ENCODE measurements at regions not wholly inside any gene's neighbourhood (a gene's known extent, or its start where the extent isn't known, plus 50 kb on each side); places are given as distances from the start of the nearest gene placed in this dataset.

GRCh38 chr4:166426300-166426863 is 553.3 kb downstream of the TLL1 start:
- Histone ChIP-seq H3K9me2 (replicated peaks; ENCODE audit: insufficient read depth, low read length) (no peaks in the 10 kb centered on the region), H3K36me3 (ENCODE audit: low read length) (no peaks in the 10 kb centered on the region), H3K27me3 (ENCODE audit: low read length) (no peaks in the 10 kb centered on the region), H3K4me2 (ENCODE audit: low read depth, low read length, poor library complexity, severe bottlenecking) (no peak overlapping the region), H3K79me2 (ENCODE audit: insufficient read depth, low read length) (no peaks in the 10 kb centered on the region), H3K4me3 (ENCODE audit: insufficient read depth, low read length, poor library complexity, severe bottlenecking) (no peak overlapping the region), H2AFZ (ENCODE audit: low read depth, low read length, severe bottlenecking) (no peak overlapping the region), H3K9me3 (ENCODE audit: insufficient read depth, low read length) (0 out of 2 replicates have a peak, but pooled peaks cover 4% of the 10 kb centered on the region), H3K9ac (ENCODE audit: low read length) (no peak overlapping the region), H3K27ac (ENCODE audit: low read depth, low read length) (no peak overlapping the region), H3F3A (ENCODE audit: insufficient read depth) (no peaks in the 10 kb centered on the region), H4K20me1 (ENCODE audit: low read depth, low read length) (no peaks in the 10 kb centered on the region)
- TF ChIP-seq EZH2phosphoT487 (conservative IDR thresholded peaks at IDR 0.05; ENCODE audit: low read length) (no peak), CTCF (IDR thresholded peaks at IDR 0.05; ENCODE audit: insufficient read depth, low read length, poor library complexity, severe bottlenecking) (no peak)

DNA sequence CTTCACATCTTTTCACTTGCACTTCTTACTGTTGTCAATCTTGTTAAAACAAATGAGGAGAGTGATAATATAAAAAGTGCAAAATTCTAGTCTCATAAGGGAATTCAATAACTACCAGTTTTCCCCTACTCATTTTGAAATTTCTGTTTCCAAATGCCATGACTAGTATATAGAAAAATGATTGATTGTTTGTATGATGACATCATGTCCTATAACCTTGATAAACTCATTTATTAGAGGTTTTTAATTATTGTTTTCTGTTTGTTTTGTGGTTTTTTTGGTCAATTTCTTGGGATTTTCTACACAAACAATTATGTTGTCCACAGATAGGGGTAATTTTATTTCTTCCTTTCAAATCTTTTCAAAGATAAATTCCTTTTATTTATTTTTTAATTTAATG is 559.1 kb downstream of the TLL1 start:
- no peaks in the 10 kb centered on the region for H3K9me3 ChIP-seq (ENCODE audit: insufficient read depth, low read length)
- no peaks in the 10 kb centered on the region for H3K9me2 ChIP-seq (replicated peaks; ENCODE audit: insufficient read depth, low read length)
- H2AFZ ChIP-seq (ENCODE audit: low read depth, low read length, severe bottlenecking), result no peak overlapping the region
- no peak for TF ChIP-seq EZH2phosphoT487 (conservative IDR thresholded peaks at IDR 0.05; ENCODE audit: low read length)
- no peak for TF ChIP-seq CTCF (IDR thresholded peaks at IDR 0.05; ENCODE audit: insufficient read depth, low read length, poor library complexity, severe bottlenecking)
- H3K79me2 ChIP-seq (ENCODE audit: insufficient read depth, low read length), result no peaks in the 10 kb centered on the region
- no peak overlapping the region for H3K4me2 ChIP-seq (ENCODE audit: low read depth, low read length, poor library complexity, severe bottlenecking)
- no peak overlapping the region for H3K27ac ChIP-seq (ENCODE audit: low read depth, low read length)
- H3K4me3 ChIP-seq (ENCODE audit: insufficient read depth, low read length, poor library complexity, severe bottlenecking), result no peak overlapping the region
- no peaks in the 10 kb centered on the region for H3F3A ChIP-seq (ENCODE audit: insufficient read depth)
- H4K20me1 ChIP-seq (ENCODE audit: low read depth, low read length), result no peaks in the 10 kb centered on the region
- H3K9ac ChIP-seq (ENCODE audit: low read length), result no peak overlapping the region
- H3K36me3 ChIP-seq (ENCODE audit: low read length), result no peaks in the 10 kb centered on the region
- H3K27me3 ChIP-seq (ENCODE audit: low read length), result no peaks in the 10 kb centered on the region

DNA sequence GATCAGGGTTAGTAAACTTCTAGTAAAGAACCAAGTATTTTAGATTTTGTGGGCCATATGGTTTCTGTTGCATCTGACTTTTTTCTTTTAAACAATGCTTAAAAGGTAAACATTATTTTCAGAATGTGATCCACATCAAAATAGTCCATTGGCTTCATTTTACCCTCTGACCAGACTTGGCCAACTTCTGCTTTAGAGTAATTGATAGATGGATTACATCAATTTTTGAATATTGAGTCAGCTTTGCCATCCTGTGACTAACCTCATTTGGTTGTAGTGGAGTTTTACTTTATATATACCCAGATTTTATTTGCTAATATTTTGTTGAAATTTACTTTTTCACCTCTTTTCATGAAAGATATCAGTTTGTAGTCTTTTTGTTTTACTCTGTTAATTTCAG is 559.8 kb downstream of the TLL1 start:
- Histone ChIP-seq H3K9ac (ENCODE audit: low read length) (no peak overlapping the region), H4K20me1 (ENCODE audit: low read depth, low read length) (no peaks in the 10 kb centered on the region), H2AFZ (ENCODE audit: low read depth, low read length, severe bottlenecking) (no peak overlapping the region), H3K4me2 (ENCODE audit: low read depth, low read length, poor library complexity, severe bottlenecking) (no peak overlapping the region), H3K9me2 (replicated peaks; ENCODE audit: insufficient read depth, low read length) (no peaks in the 10 kb centered on the region), H3K36me3 (ENCODE audit: low read length) (no peaks in the 10 kb centered on the region), H3K79me2 (ENCODE audit: insufficient read depth, low read length) (no peaks in the 10 kb centered on the region), H3K27me3 (ENCODE audit: low read length) (no peaks in the 10 kb centered on the region), H3K4me3 (ENCODE audit: insufficient read depth, low read length, poor library complexity, severe bottlenecking) (no peak overlapping the region), H3K27ac (ENCODE audit: low read depth, low read length) (no peak overlapping the region), H3K9me3 (ENCODE audit: insufficient read depth, low read length) (no peaks in the 10 kb centered on the region), H3F3A (ENCODE audit: insufficient read depth) (no peaks in the 10 kb centered on the region)
- TF ChIP-seq EZH2phosphoT487 (conservative IDR thresholded peaks at IDR 0.05; ENCODE audit: low read length), result no peak
- no peak for TF ChIP-seq CTCF (IDR thresholded peaks at IDR 0.05; ENCODE audit: insufficient read depth, low read length, poor library complexity, severe bottlenecking)

Data from SU-DHL-6 (cell line).